ENCODE measurements at regions not wholly inside any gene's neighbourhood (a gene's known extent, or its start where the extent isn't known, plus 50 kb on each side); places are given as distances from the start of the nearest gene placed in this dataset.

DNA sequence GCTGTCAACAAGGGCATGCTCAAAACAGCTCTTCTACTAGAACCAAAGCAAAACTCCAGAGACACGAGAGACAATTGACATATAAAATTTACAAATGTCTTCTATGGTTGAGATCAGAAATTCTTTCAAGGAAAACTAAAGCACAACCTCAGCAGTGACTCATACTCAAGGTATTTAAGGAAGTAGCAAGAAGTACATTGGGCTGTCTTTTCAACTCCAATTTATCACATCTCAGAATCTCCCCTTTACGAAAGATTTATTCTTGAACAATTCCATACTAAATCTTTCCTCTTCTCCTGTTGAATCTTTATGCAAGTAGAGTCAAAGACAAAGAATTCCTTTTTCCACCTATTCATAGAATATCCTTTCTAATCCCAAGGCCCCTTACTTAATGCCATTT, 324.0 kb downstream of the IRS1 start:
- TF ChIP-seq EZH2 (IDR thresholded peaks at IDR 0.05; ENCODE audit: borderline replicate concordance, low read length) (no peak), CTCF (IDR thresholded peaks at IDR 0.05; ENCODE audit: low read length) (no peak)
- Histone ChIP-seq H3K27ac (ENCODE audit: low read depth, low read length, poor library complexity, severe bottlenecking) (no peak overlapping the region), H3K4me2 (ENCODE audit: low read length) (no peak overlapping the region)

DNA sequence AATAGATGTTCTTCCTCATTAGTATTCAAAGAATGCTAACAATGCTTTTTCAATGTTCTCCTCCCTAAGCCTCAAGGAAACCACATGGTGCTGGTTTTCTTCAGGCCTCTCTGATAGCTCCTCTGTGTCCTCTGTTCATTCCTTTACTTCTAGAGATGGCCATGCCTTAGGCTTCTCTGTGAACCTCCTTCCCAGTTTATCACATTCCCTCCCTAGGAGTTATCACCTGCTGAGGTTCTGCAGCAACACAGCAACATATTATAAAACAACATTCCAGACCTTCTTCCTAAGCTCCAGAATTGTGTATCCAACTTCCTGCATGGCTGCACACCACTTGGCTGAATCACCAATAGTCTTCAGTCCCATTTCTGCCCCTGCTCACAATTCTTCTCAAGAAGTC, 325.5 kb downstream of the IRS1 start:
- Histone ChIP-seq H3K4me3 (ENCODE audit: low read depth, low read length, poor library complexity, severe bottlenecking) (no peak overlapping the region), H3K79me2 (ENCODE audit: insufficient read depth, low read length) (no peaks in the 10 kb centered on the region), H3K27ac (ENCODE audit: low read depth, low read length, poor library complexity, severe bottlenecking) (no peak overlapping the region), H3K27me3 (ENCODE audit: insufficient read depth, low read length) (no peaks in the 10 kb centered on the region), H4K20me1 (ENCODE audit: insufficient read depth, low read length) (no peaks in the 10 kb centered on the region), H3K4me2 (ENCODE audit: low read length) (no peak overlapping the region), H3K9me2 (ENCODE audit: low read depth, low read length) (no peaks in the 10 kb centered on the region), H3K9me3 (ENCODE audit: low read length) (no peaks in the 10 kb centered on the region), H3F3A (ENCODE audit: insufficient read depth, low read length) (no peaks in the 10 kb centered on the region), H2AFZ (ENCODE audit: low read length) (no peak overlapping the region), H3K9ac (ENCODE audit: low read length) (no peak overlapping the region), H3K4me1 (ENCODE audit: insufficient read depth, low read length, severe bottlenecking) (no peaks in the 10 kb centered on the region), H3K36me3 (ENCODE audit: insufficient read depth, low read length) (no peaks in the 10 kb centered on the region)
- TF ChIP-seq CTCF (IDR thresholded peaks at IDR 0.05; ENCODE audit: low read length) (no peak), EZH2 (IDR thresholded peaks at IDR 0.05; ENCODE audit: borderline replicate concordance, low read length) (no peak)

More for the DNA sequence above, 324.0 kb downstream of the IRS1 start:
- no peaks in the 10 kb centered on the region for H3K9me3 ChIP-seq (ENCODE audit: low read length)
- no peak overlapping the region for H3K9ac ChIP-seq (ENCODE audit: low read length)
- H2AFZ ChIP-seq (ENCODE audit: low read length), result no peak overlapping the region
- H3K27me3 ChIP-seq (ENCODE audit: insufficient read depth, low read length), result no peaks in the 10 kb centered on the region
- no peaks in the 10 kb centered on the region for H3F3A ChIP-seq (ENCODE audit: insufficient read depth, low read length)
- no peaks in the 10 kb centered on the region for H3K79me2 ChIP-seq (ENCODE audit: insufficient read depth, low read length)
- H4K20me1 ChIP-seq (ENCODE audit: insufficient read depth, low read length), result no peaks in the 10 kb centered on the region
- H3K4me3 ChIP-seq (ENCODE audit: low read depth, low read length, poor library complexity, severe bottlenecking), result no peak overlapping the region
- no peaks in the 10 kb centered on the region for H3K4me1 ChIP-seq (ENCODE audit: insufficient read depth, low read length, severe bottlenecking)
- no peaks in the 10 kb centered on the region for H3K9me2 ChIP-seq (ENCODE audit: low read depth, low read length)
- H3K36me3 ChIP-seq (ENCODE audit: insufficient read depth, low read length), result no peaks in the 10 kb centered on the region

DNA sequence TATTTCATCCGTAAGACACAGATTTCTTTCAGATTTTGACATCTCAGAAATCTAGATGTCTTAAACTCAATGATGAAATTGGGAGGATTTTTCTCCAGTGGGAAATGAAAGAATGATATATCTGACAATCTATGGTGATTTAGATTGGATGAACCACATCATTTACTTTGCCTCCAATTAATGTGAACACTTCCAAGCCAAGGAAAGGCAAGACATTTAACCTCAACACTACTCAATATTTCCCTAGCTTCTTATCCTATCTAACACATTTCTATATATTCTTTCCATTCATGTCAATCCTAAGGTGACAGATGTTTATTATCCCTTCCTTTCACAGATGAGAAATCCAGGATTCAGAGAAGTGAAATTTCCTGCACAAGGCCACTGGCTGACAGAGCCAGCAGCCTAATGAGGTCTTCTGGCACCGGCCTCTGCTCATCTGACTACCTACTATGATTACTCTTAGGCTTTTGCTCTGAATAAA, 327.6 kb downstream of the IRS1 start:
- H3K9me2 ChIP-seq (ENCODE audit: low read depth, low read length), result no peaks in the 10 kb centered on the region
- H3K36me3 ChIP-seq (ENCODE audit: insufficient read depth, low read length), result no peaks in the 10 kb centered on the region
- H3K27ac ChIP-seq (ENCODE audit: low read depth, low read length, poor library complexity, severe bottlenecking), result no peak overlapping the region
- H3K79me2 ChIP-seq (ENCODE audit: insufficient read depth, low read length), result no peaks in the 10 kb centered on the region
- TF ChIP-seq EZH2 (IDR thresholded peaks at IDR 0.05; ENCODE audit: borderline replicate concordance, low read length) (no peak), CTCF (IDR thresholded peaks at IDR 0.05; ENCODE audit: low read length) (no peak)
- H3K4me1 ChIP-seq (ENCODE audit: insufficient read depth, low read length, severe bottlenecking), result no peaks in the 10 kb centered on the region
- H3K9me3 ChIP-seq (ENCODE audit: low read length), result no peaks in the 10 kb centered on the region
- no peak overlapping the region for H3K9ac ChIP-seq (ENCODE audit: low read length)
- no peaks in the 10 kb centered on the region for H4K20me1 ChIP-seq (ENCODE audit: insufficient read depth, low read length)
- no peak overlapping the region for H3K4me2 ChIP-seq (ENCODE audit: low read length)
- H2AFZ ChIP-seq (ENCODE audit: low read length), result no peak overlapping the region
- H3F3A ChIP-seq (ENCODE audit: insufficient read depth, low read length), result no peaks in the 10 kb centered on the region
- H3K27me3 ChIP-seq (ENCODE audit: insufficient read depth, low read length), result no peaks in the 10 kb centered on the region
- H3K4me3 ChIP-seq (ENCODE audit: low read depth, low read length, poor library complexity, severe bottlenecking), result no peak overlapping the region

Data from OCI-LY1 (cell line).